RWPE2 (cell line): ENCODE measurements at regions not wholly inside any gene's neighbourhood (a gene's known extent, or its start where the extent isn't known, plus 50 kb on each side); places are given as distances from the start of the nearest gene placed in this dataset.

Experiments
- ATAC-seq: fragments of 200-7000 bp; cut with Tn5 transposase; 3 replicates; pipeline ENCODE4 v1.9.1; 2021; ENCODE audit warnings: low read depth
- DNase-seq: peaks from one replicate; pipeline ENCODE4 v3.0.0-alpha.2; 2020; ENCODE audit warnings: low spot score
- H3K27ac ChIP-seq: fragments of 450-650 bp; 2 replicates; pipeline ENCODE4 v1.5.1; 2017; ENCODE audit warnings: mild to moderate bottlenecking; ENCODE audit not compliant: poor library complexity, severe bottlenecking
- H3K27me3 ChIP-seq: fragments of 250-450 bp; sonication (Bioruptor Pico); 2 replicates; pipeline ENCODE4 v1.5.1; 2021; ENCODE audit warnings: mild to moderate bottlenecking, moderate library complexity; ENCODE audit not compliant: insufficient read depth, poor library complexity, severe bottlenecking
- H3K36me3 ChIP-seq: fragments of 250-450 bp; sonication (Bioruptor Pico); 2 replicates; pipeline ENCODE4 v1.5.1; 2020; ENCODE audit warnings: low read depth, mild to moderate bottlenecking, moderate library complexity
- H3K4me1 ChIP-seq: fragments of 250-450 bp; sonication (Bioruptor Pico); 2 replicates; pipeline ENCODE4 v1.5.1; 2021; ENCODE audit warnings: mild to moderate bottlenecking, moderate library complexity; ENCODE audit not compliant: insufficient read depth, poor library complexity, severe bottlenecking
- H3K4me3 ChIP-seq: fragments of 250-450 bp; sonication (Bioruptor Pico); 2 replicates; pipeline ENCODE4 v1.5.1; 2021; ENCODE audit warnings: mild to moderate bottlenecking, moderate library complexity; ENCODE audit not compliant: severe bottlenecking
- H3K9me3 ChIP-seq: fragments of 250-450 bp; sonication (Bioruptor Pico); 2 replicates; pipeline ENCODE4 v1.5.1; 2021; ENCODE audit warnings: mild to moderate bottlenecking, moderate library complexity; ENCODE audit not compliant: severe bottlenecking
- TF ChIP-seq, protein P1 (sequence below): fragments of 450-650 bp; IDR thresholded peaks from one replicate; pipeline ENCODE4 v1.5.1; 2017; ENCODE audit warnings: mild to moderate bottlenecking, moderate library complexity; ENCODE audit not compliant: poor library complexity, severe bottlenecking

DNA sequence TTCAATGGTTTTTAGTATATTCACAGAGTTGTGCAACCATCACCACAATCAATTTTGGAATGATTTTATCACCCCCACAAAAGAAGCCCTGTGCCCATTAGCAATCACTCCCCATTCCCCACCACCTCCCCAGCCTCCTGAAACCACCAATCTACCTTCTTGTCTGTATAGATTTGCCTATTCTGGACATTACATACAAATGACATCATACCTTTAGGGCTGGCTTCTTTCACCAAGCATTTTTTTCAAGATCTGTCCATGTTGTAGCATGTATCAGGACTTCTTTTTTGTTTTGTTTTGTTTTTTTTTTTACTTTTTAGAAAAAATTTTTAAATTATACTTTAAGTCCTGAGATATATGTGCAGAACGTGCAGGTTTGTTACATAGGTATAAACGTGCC is 108.1 kb downstream of the RTL9 start:
- no peaks in the 10 kb centered on the region for H3K4me1 ChIP-seq
- H3K4me3 ChIP-seq = no peak overlapping the region
- no peaks in the 10 kb centered on the region for H3K9me3 ChIP-seq
- no peaks in the 10 kb centered on the region for H3K27me3 ChIP-seq
- DNase-seq (no peak), ATAC-seq (no peak)
- no peaks in the 10 kb centered on the region for H3K36me3 ChIP-seq
- TF ChIP-seq, protein P1, sequence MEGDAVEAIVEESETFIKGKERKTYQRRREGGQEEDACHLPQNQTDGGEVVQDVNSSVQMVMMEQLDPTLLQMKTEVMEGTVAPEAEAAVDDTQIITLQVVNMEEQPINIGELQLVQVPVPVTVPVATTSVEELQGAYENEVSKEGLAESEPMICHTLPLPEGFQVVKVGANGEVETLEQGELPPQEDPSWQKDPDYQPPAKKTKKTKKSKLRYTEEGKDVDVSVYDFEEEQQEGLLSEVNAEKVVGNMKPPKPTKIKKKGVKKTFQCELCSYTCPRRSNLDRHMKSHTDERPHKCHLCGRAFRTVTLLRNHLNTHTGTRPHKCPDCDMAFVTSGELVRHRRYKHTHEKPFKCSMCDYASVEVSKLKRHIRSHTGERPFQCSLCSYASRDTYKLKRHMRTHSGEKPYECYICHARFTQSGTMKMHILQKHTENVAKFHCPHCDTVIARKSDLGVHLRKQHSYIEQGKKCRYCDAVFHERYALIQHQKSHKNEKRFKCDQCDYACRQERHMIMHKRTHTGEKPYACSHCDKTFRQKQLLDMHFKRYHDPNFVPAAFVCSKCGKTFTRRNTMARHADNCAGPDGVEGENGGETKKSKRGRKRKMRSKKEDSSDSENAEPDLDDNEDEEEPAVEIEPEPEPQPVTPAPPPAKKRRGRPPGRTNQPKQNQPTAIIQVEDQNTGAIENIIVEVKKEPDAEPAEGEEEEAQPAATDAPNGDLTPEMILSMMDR = no peak
- H3K27ac ChIP-seq = no peak overlapping the region

DNA sequence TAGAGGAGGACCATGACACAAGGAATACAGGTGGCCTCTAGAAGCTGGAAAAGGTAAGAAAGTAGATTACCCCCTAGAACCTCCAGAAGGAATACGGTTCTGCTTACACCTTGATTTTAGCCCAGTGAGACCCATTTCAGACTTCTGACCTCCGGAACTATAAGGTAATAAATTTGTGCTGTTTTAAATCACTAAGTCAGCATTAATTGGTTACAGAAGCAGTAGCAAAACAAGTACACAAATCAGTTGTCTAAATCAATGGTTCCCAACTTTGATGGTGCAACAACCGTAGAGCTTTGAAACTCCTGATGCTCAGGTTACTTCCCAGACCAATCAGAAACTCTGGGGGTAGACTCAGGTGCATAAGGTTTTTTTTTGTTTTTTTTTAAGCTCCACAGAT is 113.6 kb downstream of the RTL9 start:
- Histone ChIP-seq H3K27ac (no peak overlapping the region), H3K4me1 (no peaks in the 10 kb centered on the region), H3K36me3 (no peaks in the 10 kb centered on the region), H3K27me3 (no peaks in the 10 kb centered on the region), H3K9me3 (no peaks in the 10 kb centered on the region), H3K4me3 (no peak overlapping the region)
- ATAC-seq (no peak), DNase-seq (no peak)
- TF ChIP-seq, protein P1 = no peak

DNA sequence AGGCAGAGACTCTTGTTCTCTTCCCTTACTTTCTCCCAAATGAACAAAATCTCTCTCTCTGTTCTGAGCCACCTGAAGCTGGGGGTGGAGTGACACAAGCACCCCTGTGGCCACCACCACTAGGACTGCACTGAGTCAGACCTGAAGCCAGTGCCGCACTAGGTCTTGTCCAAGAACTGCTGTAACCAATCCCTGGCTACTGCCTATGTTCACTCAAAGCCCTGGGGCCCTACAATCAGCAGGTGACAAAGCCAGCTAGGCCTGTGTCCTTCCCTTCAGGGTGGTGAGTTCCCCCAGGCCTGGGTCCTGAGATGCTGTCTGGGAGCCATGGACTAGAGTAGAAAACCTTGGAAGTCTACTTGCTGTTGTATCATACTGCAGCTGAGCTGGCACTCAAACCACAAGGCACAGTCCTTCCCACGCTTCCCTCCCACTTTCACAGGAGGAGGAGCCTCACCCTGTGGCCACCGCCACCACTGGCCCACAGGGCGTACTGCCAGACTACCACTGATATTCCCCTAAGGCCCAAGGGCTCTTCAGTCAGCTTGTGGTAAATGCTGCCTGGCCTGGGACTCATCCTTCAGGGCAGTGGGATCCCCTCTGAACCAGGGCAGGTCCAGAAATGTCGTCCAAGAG is 119.1 kb downstream of the RTL9 start:
- no peaks in the 10 kb centered on the region for H3K27me3 ChIP-seq
- H3K9me3 ChIP-seq = no peaks in the 10 kb centered on the region
- DNase-seq = no peak
- no peak for ATAC-seq
- H3K27ac ChIP-seq = no peak overlapping the region
- H3K36me3 ChIP-seq = no peaks in the 10 kb centered on the region
- TF ChIP-seq, protein P1 = no peak
- H3K4me1 ChIP-seq = no peaks in the 10 kb centered on the region
- no peak overlapping the region for H3K4me3 ChIP-seq

DNA sequence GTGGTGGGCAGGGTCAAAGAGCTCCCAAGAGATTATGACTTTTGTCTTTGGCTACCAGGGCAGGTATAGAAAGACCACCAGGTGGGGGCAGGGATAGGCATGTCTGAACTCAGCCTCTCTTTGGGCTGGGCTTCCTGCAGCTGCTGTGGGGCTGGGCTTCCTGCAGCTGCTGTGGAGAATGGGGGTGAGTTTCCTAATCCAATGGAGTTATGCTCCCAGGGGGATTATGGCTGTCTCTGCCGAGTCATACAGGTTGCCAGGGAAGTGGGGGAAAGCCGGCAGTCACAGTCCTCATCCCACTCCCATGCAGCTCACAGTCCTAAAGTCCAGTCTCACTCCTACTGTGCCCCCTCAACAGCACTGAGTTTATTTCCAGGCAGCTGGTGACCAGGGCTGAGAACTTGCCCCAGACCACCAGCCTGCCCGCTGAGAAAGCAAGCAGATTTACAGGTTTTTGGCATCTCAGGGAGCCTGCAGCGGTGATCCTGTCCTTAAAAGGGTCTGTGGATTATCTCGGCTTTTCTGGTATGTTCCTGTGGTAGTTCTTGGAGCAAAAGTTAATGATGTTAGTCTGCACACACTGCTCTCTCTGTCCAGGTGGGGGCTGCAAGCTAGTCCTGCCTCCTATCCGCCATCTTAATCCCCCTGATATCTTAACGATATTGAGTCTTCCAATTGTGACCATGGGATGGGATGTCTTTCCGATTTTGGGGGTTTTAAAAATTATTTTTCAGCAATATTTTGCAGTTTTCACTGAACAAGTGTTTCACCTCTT is 133.4 kb downstream of the RTL9 start:
- ATAC-seq (no peak), DNase-seq (no peak)
- Histone ChIP-seq H3K4me1 (no peaks in the 10 kb centered on the region), H3K4me3 (no peak overlapping the region), H3K36me3 (no peaks in the 10 kb centered on the region), H3K27me3 (no peaks in the 10 kb centered on the region), H3K27ac (no peak overlapping the region), H3K9me3 (no peaks in the 10 kb centered on the region)
- TF ChIP-seq, protein P1 = no peak

DNA sequence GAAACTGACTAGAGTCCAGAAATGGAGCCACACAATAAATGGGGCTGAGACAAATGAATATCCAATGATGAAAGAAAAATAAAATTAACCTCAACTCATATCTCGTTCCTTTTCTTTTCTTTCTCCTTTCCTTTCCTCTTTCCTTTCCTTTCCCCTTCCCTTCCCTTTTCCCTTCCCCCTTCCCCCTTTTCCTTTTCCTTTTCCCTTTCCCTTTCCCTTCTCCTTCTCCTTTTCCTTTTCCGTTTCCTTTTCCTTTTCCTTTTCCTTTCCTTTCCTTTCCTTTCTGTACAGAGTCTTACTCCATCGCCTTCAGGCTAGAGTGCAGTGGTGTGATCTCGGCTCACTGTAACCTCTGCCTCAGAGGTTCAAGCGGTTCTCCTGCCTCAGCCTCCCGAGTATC is 146.3 kb downstream of the RTL9 start:
- no peaks in the 10 kb centered on the region for H3K4me1 ChIP-seq
- no peaks in the 10 kb centered on the region for H3K36me3 ChIP-seq
- TF ChIP-seq, protein P1 = no peak
- ATAC-seq = no peak
- H3K9me3 ChIP-seq = no peaks in the 10 kb centered on the region
- no peak for DNase-seq
- no peak overlapping the region for H3K4me3 ChIP-seq
- H3K27ac ChIP-seq = no peak overlapping the region
- no peaks in the 10 kb centered on the region for H3K27me3 ChIP-seq
